GM23248 (cell line): ENCODE measurements at regions not wholly inside any gene's neighbourhood (a gene's known extent, or its start where the extent isn't known, plus 50 kb on each side); places are given as distances from the start of the nearest gene placed in this dataset.

Source experiments
- EZH2 ChIP-seq: fragments of 200-600 bp; sonication (generic); IDR thresholded peaks from 2 replicates; pipeline ENCODE4 v1.6.1; 2018; ENCODE audit warnings: antibody characterized with exemption, mild to moderate bottlenecking; ENCODE audit not compliant: insufficient read depth, poor library complexity, severe bottlenecking
- EZH2phosphoT487 ChIP-seq: fragments of 200-600 bp; sonication (generic); IDR thresholded peaks from 2 replicates; pipeline ENCODE4 v1.6.1; 2018; ENCODE audit warnings: antibody characterized with exemption, moderate library complexity, mild to moderate bottlenecking, low read depth; ENCODE audit not compliant: insufficient read depth

DNA sequence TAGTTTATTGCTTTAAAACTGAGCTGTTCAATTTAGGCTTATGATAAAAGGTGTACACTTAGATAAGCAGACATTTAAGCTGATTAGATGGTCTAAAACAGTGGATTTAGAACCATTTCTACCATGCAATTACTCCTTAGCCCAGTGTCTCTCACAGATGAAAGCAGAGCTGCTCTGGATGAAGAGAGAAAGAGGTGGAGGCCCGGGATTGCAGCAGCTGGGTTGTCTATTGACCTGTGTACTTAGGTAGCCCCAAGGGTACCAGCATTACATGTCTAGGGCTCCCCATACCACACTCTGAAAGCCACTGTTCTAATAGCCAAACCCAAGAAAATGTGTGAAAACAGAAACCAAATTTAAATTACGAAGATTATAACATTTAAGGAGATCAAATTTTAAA lies 86.0 kb upstream of the GIMD1 start:
- TF ChIP-seq EZH2phosphoT487 (no peak), EZH2 (no peak)
